NT2/D1 (cell line): ENCODE measurements at regions not wholly inside any gene's neighbourhood (a gene's known extent, or its start where the extent isn't known, plus 50 kb on each side); places are given as distances from the start of the nearest gene placed in this dataset.

Experiments
- YY1 ChIP-seq: IDR thresholded peaks from 2 replicates; pipeline ENCODE4 v1.6.1; 2011; ENCODE audit not compliant: insufficient read length, insufficient read depth
- ZNF274 ChIP-seq: IDR thresholded peaks from 2 replicates; pipeline ENCODE4 v1.6.1; 2011; ENCODE audit warnings: mild to moderate bottlenecking, low read depth, low read length

DNA sequence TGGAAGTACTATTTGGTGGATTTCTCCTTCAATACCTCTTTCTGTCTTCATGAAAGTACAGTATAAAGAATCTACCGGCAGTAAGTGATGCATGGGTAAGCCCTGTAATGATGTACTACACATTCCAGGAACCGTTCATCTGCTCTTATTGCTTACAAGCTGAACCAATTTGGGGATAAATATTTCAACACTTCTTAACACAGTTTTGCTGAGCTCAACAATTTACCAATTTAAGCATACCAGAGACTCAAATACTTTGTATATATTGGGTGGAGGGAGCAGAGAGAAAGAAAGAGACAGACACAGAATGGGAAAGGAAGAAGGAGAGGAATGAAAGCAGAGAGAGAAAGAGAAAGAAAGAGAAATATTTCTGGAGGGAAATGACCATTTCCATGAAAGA is 821.1 kb upstream of the FLRT2 start:
- no peak for TF ChIP-seq ZNF274
- no peak for TF ChIP-seq YY1
